Activated CD4-positive, alpha-beta memory T cell treated with anti-CD3 and anti-CD28 coated beads, Interleukin-2, amount 10 ng/mL, durations not matched to agents 7 days and 5 days (primary cell): ENCODE measurements at regions not wholly inside any gene's neighbourhood (a gene's known extent, or its start where the extent isn't known, plus 50 kb on each side); places are given as distances from the start of the nearest gene placed in this dataset.

Source experiments
- CTCF ChIA-PET: fragments of 350-600 bp; sonication (Branson Sonifier 250); formaldehyde crosslinking; loops from one replicate; lab custom pipeline; 2021; ENCODE audit warnings: antibody characterized with exemption, inconsistent platforms; lab: Charles Lee
- POLR2A ChIA-PET: fragments of 350-600 bp; sonication (Branson Sonifier 250); formaldehyde crosslinking; loops from one replicate; lab custom pipeline; 2021; ENCODE audit warnings: antibody characterized with exemption; lab: Charles Lee
- DNase-seq: peaks from one replicate; pipeline ENCODE4 v3.0.0-alpha.2; 2020
- H3K27ac Mint-ChIP-seq: one replicate; pipeline ENCODE4 v1.8.0; 2021; ENCODE audit warnings: mild to moderate bottlenecking, mixed read lengths
- H3K27me3 Mint-ChIP-seq: one replicate; pipeline ENCODE4 v1.8.0; 2021; ENCODE audit warnings: mixed read lengths
- H3K36me3 Mint-ChIP-seq: one replicate; pipeline ENCODE4 v1.8.0; 2021; ENCODE audit warnings: low read depth, mixed read lengths
- H3K4me1 Mint-ChIP-seq: one replicate; pipeline ENCODE4 v1.8.0; 2021; ENCODE audit warnings: mixed read lengths
- H3K4me3 Mint-ChIP-seq: one replicate; pipeline ENCODE4 v1.8.0; 2021; ENCODE audit warnings: mild to moderate bottlenecking, mixed read lengths
- H3K9me3 Mint-ChIP-seq: one replicate; pipeline ENCODE4 v1.8.0; 2021; ENCODE audit warnings: mixed read lengths

DNA sequence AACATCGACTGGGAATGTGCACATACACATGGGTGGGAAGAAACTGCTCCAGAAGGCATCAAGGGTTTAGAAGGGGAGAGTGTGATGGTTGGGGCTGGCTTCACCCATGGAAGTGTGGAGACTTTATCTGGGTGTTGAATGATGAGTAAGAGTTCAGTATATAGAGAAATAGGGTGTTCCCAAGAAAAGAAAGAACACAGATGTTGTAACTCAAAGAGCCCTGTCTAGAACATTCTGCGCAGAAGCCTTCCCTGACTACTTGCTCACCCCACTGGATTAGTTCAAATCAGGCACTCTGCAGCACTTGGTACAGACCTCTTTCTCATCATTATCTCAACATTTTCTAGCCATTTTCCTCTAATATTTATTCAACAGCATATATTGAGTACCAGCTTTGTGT lies 491.7 kb downstream of the SNAPC1 start:
- no peaks in the 10 kb centered on the region for H3K4me1 Mint-ChIP-seq
- no peak overlapping the region for H3K27ac Mint-ChIP-seq
- no peaks in the 10 kb centered on the region for H3K27me3 Mint-ChIP-seq
- POLR2A ChIA-PET: no interaction called here
- H3K4me3 Mint-ChIP-seq: no peak overlapping the region
- H3K9me3 Mint-ChIP-seq: no peaks in the 10 kb centered on the region
- CTCF ChIA-PET: no interaction called here
- DNase-seq: no peak
- no peaks in the 10 kb centered on the region for H3K36me3 Mint-ChIP-seq

DNA sequence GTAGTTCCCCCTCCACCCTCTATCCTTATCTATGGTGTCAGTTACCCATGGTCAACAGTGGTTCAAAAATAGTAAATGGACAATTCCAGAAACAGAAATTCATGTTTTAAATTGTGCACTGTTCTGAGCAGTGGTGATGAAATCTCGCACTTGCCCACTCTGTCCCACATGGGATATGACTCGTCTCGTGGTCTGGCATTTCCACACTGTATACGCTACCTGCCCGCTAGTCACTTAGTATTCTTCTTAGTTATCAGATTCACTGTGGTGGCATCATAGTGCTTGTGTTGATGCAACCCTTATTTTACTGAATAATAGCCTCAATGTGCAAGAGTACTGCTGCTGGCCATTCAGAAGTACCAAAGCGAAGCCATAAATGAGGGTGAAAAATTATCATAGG lies 507.0 kb downstream of the SNAPC1 start:
- Mint-ChIP-seq H3K27me3 (no peaks in the 10 kb centered on the region), H3K4me3 (no peak overlapping the region), H3K4me1 (no peaks in the 10 kb centered on the region), H3K27ac (no peak overlapping the region), H3K9me3 (no peaks in the 10 kb centered on the region), H3K36me3 (no peaks in the 10 kb centered on the region)
- ChIA-PET POLR2A (no interaction called here), CTCF (no interaction called here)
- DNase-seq: no peak

DNA sequence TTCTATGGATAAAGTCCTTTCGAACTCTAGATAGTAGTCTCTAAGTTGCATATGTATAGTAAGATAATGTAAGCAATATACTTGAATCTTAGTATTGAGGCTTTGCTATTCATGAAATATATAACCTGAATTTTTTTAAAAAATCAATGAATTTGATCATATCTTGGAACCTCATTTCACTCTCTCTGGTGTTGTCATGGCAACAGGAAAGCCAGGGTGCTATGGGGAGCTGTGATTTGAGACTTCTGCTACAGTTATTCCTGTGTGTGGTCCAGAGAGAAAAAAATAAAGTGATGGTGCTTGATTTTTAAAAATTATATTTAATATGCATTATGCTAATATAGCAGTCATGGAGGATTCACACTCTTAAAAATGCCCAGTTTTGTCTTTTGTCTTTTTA lies 508.0 kb downstream of the SNAPC1 start:
- ChIA-PET CTCF (no interaction called here), POLR2A (no interaction called here)
- Mint-ChIP-seq H3K36me3 (no peaks in the 10 kb centered on the region), H3K4me1 (no peaks in the 10 kb centered on the region), H3K4me3 (no peak overlapping the region), H3K27me3 (no peaks in the 10 kb centered on the region), H3K9me3 (no peaks in the 10 kb centered on the region), H3K27ac (no peak overlapping the region)
- no peak for DNase-seq

DNA sequence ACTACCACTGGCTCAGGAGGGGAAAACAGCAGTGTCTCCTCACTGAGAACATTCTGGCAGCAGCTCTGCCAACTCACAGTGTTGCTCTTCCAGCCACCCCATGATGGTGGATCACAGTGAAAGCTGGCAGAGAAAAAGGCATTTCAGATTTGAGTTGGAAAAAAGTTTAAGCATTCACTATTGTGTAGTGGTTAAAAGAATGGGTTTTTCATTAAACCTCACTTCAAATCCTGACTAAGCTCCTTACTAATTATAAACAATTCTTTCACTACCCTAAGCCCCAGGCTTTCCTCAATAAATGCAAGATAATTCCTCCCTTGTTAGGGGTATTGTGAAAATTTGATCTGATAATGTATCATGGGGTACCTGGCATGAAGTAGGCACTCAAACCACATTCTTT lies 518.1 kb downstream of the SNAPC1 start:
- H3K4me3 Mint-ChIP-seq: no peak overlapping the region
- no peaks in the 10 kb centered on the region for H3K27me3 Mint-ChIP-seq
- no peaks in the 10 kb centered on the region for H3K9me3 Mint-ChIP-seq
- ChIA-PET CTCF (no interaction called here), POLR2A (no interaction called here)
- no peaks in the 10 kb centered on the region for H3K36me3 Mint-ChIP-seq
- H3K4me1 Mint-ChIP-seq: no peaks in the 10 kb centered on the region
- DNase-seq: no peak
- no peak overlapping the region for H3K27ac Mint-ChIP-seq

DNA sequence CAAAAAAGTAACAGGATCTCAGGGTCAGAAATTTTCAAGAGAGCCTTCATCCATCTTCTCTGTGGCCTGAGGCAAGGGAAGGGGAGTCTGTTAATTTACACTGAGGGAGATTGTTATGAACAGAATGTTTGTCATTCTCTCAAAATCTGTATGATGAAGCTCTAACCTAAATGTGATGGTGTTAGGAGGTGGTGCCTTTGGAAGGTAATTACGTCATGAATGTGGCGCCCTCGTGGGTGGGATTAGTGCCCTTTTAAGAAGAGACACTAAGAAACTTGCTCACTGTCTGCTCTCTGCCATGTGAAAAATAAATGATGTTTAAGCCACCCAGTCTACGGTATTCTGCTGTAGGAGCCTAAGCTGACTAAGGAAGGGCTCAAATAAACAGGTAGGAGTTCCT lies 521.6 kb downstream of the SNAPC1 start:
- CTCF ChIA-PET: no interaction called here
- POLR2A ChIA-PET: no interaction called here
- H3K27ac Mint-ChIP-seq: no peak overlapping the region
- no peaks in the 10 kb centered on the region for H3K27me3 Mint-ChIP-seq
- H3K9me3 Mint-ChIP-seq: no peaks in the 10 kb centered on the region
- DNase-seq: no peak
- H3K4me3 Mint-ChIP-seq: no peak overlapping the region
- no peaks in the 10 kb centered on the region for H3K4me1 Mint-ChIP-seq
- H3K36me3 Mint-ChIP-seq: no peaks in the 10 kb centered on the region

DNA sequence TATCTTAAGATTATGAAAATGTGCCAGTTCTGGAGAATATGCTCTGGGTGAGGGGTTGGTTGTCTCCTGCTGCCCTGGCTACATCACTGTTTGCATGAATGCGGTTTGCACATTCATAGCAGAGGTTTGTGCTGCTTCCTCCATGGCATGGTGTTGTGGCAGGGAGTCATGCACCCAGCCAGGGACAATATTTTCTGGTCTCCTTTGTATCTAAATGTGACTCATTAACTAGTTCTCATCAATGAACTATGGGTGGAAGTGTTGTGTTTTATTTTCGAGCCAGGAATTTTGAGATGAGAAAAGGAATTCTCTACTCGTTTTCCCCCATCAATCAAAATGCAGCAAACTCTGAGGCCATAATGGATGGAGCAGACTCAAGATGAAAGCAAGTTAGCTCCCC lies 527.3 kb downstream of the SNAPC1 start:
- no peak for DNase-seq
- H3K36me3 Mint-ChIP-seq: no peaks in the 10 kb centered on the region
- ChIA-PET CTCF (no interaction called here), POLR2A (no interaction called here)
- H3K4me1 Mint-ChIP-seq: no peaks in the 10 kb centered on the region
- H3K4me3 Mint-ChIP-seq: no peak overlapping the region
- no peak overlapping the region for H3K27ac Mint-ChIP-seq
- H3K27me3 Mint-ChIP-seq: no peaks in the 10 kb centered on the region
- no peaks in the 10 kb centered on the region for H3K9me3 Mint-ChIP-seq

DNA sequence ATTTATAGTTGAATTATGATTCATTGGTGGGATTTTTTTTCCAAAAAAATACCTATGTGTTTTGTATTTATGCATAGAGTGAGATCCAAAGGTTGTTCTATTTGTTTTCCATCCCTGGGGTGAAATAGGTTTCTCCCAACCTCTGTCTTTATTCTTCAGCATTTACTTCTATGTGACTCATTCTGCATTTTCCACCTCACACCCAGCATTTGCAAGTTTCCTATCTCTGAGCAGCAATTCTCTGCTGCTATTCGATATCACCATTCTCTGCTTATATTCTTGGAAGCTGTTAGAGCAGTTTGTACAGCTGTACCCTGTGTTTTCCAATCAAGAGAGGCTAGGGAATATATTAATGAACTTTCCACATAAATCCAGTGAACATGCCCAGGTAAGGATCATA lies 538.9 kb downstream of the SNAPC1 start:
- no peak for DNase-seq
- CTCF ChIA-PET: no interaction called here
- Mint-ChIP-seq H3K36me3 (no peaks in the 10 kb centered on the region), H3K27ac (no peak overlapping the region), H3K27me3 (no peaks in the 10 kb centered on the region), H3K4me3 (no peak overlapping the region), H3K9me3 (no peaks in the 10 kb centered on the region), H3K4me1 (no peaks in the 10 kb centered on the region)
- POLR2A ChIA-PET: no interaction called here

DNA sequence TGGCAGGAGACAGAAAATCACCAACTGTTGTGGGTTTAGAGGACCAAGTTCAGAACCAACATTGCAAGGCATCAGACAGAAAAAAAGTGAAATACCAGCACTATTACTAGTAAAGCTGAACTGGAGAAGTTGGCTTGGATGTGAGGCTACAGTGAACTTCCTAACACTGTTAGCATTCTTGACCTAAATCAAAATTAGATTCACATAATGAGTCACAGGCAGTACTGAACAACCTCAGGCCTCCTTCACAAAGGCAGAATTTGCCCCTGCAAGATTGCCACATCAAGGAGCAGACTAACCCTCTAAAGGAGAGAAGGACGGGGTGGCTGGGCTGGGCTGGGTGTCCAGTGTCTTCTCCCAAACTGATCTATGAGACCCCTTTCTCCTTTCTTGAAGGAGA lies 539.7 kb downstream of the SNAPC1 start:
- ChIA-PET POLR2A (no interaction called here), CTCF (no interaction called here)
- DNase-seq: no peak
- Mint-ChIP-seq H3K4me3 (no peak overlapping the region), H3K27ac (no peak overlapping the region), H3K36me3 (no peaks in the 10 kb centered on the region), H3K4me1 (no peaks in the 10 kb centered on the region), H3K27me3 (no peaks in the 10 kb centered on the region), H3K9me3 (no peaks in the 10 kb centered on the region)

DNA sequence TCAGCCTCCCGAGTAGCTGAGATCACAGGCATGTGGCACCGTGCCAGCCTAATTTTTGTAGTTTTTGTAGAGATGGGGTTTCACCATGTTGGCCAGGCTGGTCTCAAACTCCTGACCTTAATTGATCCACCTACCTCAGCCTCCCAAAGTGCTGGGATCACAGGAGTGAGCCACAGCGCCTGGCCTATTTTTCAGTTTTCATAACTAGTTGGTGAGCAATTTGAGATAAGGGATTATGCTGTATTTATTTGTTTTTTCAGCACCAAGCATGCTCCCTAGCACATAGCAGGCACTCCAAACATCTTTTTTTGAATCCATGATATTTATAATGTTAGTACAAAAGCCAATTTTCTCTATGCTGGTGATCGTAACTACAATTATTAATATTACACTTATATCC lies 541.2 kb downstream of the SNAPC1 start:
- no peaks in the 10 kb centered on the region for H3K9me3 Mint-ChIP-seq
- no peaks in the 10 kb centered on the region for H3K27me3 Mint-ChIP-seq
- DNase-seq: no peak
- CTCF ChIA-PET: no interaction called here
- H3K4me1 Mint-ChIP-seq: no peaks in the 10 kb centered on the region
- H3K27ac Mint-ChIP-seq: no peak overlapping the region
- no peaks in the 10 kb centered on the region for H3K36me3 Mint-ChIP-seq
- no peak overlapping the region for H3K4me3 Mint-ChIP-seq
- POLR2A ChIA-PET: no interaction called here

DNA sequence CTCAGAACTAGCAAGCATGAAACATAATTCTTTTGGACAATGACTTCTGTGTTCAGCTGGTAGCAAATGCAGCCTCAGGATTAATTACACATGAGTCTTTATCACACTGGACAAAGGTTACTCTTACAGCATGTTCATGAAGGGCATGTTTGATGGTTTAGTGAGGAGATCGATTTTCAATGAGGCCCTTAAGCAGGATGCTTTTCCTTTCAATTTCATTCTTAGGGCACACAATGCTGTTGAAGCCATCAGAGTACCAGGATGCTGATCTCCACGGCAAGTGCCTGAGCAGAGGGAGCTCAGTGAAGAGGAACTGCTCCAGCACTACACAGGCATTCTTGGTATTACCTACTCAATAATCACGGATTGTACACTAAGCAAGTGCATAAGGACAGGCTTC lies 542.0 kb downstream of the SNAPC1 start:
- H3K27me3 Mint-ChIP-seq: no peaks in the 10 kb centered on the region
- H3K36me3 Mint-ChIP-seq: no peaks in the 10 kb centered on the region
- POLR2A ChIA-PET: no interaction called here
- no peak for DNase-seq
- no peaks in the 10 kb centered on the region for H3K9me3 Mint-ChIP-seq
- no peak overlapping the region for H3K4me3 Mint-ChIP-seq
- CTCF ChIA-PET: no interaction called here
- no peak overlapping the region for H3K27ac Mint-ChIP-seq
- H3K4me1 Mint-ChIP-seq: no peaks in the 10 kb centered on the region

DNA sequence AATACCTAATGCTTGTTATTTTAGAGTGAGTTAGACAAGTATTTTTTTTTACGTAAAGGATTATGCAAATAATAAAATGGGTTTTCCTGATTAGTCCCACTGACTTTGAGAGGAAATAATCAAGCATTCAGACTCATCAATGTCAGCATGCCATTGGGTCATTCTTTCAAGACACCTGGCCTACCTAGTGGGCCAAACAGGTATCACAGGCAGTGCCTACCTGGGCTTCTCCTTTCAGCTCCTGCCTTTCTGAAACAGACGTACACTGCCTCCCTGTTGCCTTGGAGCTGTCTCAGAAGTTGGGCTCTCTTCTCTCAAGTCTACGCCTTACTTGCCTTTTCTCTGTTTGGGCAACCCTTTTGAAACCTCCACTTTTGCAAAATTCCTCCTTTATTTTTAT lies 545.6 kb downstream of the SNAPC1 start:
- DNase-seq: no peak
- ChIA-PET POLR2A (no interaction called here), CTCF (no interaction called here)
- Mint-ChIP-seq H3K36me3 (no peaks in the 10 kb centered on the region), H3K27ac (no peak overlapping the region), H3K9me3 (no peaks in the 10 kb centered on the region), H3K27me3 (no peaks in the 10 kb centered on the region), H3K4me3 (no peak overlapping the region), H3K4me1 (no peaks in the 10 kb centered on the region)

DNA sequence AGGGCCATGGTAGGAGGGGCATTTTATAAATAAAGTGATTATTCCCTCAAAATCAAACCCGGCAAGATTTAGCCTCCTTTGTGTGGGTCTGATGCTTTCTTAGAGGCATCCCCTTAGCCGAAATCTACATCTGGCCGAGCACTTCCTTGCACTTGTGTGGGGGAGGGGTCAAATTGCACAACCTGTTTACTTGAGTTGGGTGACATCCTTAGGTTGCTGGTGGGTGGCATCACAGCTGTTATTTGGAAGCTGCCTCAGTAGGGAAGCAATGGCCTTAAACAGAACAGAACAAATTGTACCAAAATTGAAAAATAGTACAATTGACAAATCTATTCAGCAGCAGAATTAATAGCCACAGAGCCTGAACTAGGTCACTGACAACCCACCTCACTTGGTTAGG lies 546.1 kb downstream of the SNAPC1 start:
- no peak overlapping the region for H3K4me3 Mint-ChIP-seq
- no peaks in the 10 kb centered on the region for H3K4me1 Mint-ChIP-seq
- ChIA-PET POLR2A (no interaction called here), CTCF (no interaction called here)
- DNase-seq: no peak
- H3K9me3 Mint-ChIP-seq: no peaks in the 10 kb centered on the region
- no peaks in the 10 kb centered on the region for H3K36me3 Mint-ChIP-seq
- H3K27me3 Mint-ChIP-seq: no peaks in the 10 kb centered on the region
- H3K27ac Mint-ChIP-seq: no peak overlapping the region

DNA sequence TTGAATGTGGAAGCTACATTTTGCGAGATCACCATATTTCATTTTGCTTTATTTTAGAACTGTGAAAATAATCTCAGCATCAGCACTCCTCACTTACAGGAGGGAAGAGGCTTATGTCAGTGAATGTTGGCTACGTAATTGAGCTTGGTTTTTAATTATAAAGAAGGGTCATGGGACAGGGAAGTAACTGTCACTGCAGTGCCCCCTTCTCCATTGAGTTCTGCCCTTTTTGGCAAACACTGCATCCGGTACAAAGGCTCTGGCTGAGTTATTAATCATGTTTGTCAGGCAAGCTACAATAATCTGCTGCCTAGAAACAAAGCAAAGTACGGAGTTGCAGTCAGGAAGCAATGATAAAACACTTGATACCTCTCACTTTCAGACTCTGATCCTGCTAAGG lies 546.7 kb downstream of the SNAPC1 start:
- Mint-ChIP-seq H3K4me3 (no peak overlapping the region), H3K9me3 (no peaks in the 10 kb centered on the region), H3K27ac (no peak overlapping the region), H3K36me3 (no peaks in the 10 kb centered on the region), H3K27me3 (no peaks in the 10 kb centered on the region), H3K4me1 (no peaks in the 10 kb centered on the region)
- ChIA-PET CTCF (no interaction called here), POLR2A (no interaction called here)
- DNase-seq: no peak

DNA sequence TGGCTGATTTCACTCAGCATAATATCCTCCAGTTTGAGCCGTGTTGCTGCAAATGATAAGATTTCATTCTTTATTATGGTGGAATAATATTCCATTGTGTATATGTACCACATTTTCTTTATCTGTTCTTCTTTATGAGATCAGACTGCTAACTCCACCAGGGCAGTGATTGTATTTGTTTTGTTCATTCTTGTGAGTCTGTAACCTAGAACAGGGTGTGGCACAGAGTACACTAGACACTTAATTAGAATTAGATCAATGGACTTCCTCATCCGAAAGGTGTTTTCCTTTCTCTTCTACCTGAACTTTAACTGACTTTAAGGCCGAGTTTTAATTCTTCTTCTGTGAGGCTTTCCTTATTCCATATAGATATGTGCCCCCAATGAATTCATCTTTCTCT lies 551.0 kb downstream of the SNAPC1 start:
- Mint-ChIP-seq H3K9me3 (no peaks in the 10 kb centered on the region), H3K27me3 (no peaks in the 10 kb centered on the region), H3K36me3 (no peaks in the 10 kb centered on the region), H3K27ac (no peak overlapping the region), H3K4me1 (no peaks in the 10 kb centered on the region), H3K4me3 (no peak overlapping the region)
- DNase-seq: no peak
- CTCF ChIA-PET: no interaction called here
- POLR2A ChIA-PET: no interaction called here

DNA sequence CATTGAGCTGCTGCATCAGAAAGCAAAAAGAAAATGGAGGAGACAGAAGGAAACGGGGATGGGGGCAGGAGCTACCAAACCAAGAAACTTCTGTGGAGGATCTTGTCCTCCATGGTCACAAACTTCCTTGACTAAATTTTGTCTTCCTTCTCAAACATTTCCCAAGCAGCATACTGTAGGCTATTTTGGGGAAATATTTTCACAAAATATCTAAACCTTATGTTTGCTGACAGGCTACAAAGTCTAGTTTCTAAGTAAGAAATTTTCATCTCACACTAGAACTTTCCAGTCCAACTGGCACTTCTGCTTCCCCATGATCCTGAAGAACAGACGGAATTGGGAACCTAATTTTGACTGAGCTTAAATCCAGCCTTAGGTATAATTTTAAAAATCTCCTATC lies 552.0 kb downstream of the SNAPC1 start:
- no peak overlapping the region for H3K27ac Mint-ChIP-seq
- no peaks in the 10 kb centered on the region for H3K9me3 Mint-ChIP-seq
- no peaks in the 10 kb centered on the region for H3K27me3 Mint-ChIP-seq
- DNase-seq: no peak
- POLR2A ChIA-PET: no interaction called here
- CTCF ChIA-PET: no interaction called here
- H3K4me1 Mint-ChIP-seq: no peaks in the 10 kb centered on the region
- H3K4me3 Mint-ChIP-seq: no peak overlapping the region
- no peaks in the 10 kb centered on the region for H3K36me3 Mint-ChIP-seq
